GM18498 (cell line): ENCODE measurements at regions not wholly inside any gene's neighbourhood (a gene's known extent, or its start where the extent isn't known, plus 50 kb on each side); places are given as distances from the start of the nearest gene placed in this dataset.
"Not testable (repeated sequence)": the region's sequence is repeated elsewhere in the genome, so short reads cannot be mapped to it uniquely, and the experiment has no call there.

Source experiments
- ATAC-seq: cut with Tn5 transposase; IDR thresholded peaks from one replicate; pipeline ENCODE4 v1.9.1; 2021; ENCODE audit warnings: mild to moderate bottlenecking, moderate library complexity; ENCODE audit not compliant: unreplicated experiment

GRCh38 chr7:152504367-152504766 is 68.6 kb upstream of the KMT2C start:
- ATAC-seq = no peak

GRCh38 chr7:152502813-152503790 is 67.3 kb upstream of the KMT2C start:
- no peak for ATAC-seq

DNA sequence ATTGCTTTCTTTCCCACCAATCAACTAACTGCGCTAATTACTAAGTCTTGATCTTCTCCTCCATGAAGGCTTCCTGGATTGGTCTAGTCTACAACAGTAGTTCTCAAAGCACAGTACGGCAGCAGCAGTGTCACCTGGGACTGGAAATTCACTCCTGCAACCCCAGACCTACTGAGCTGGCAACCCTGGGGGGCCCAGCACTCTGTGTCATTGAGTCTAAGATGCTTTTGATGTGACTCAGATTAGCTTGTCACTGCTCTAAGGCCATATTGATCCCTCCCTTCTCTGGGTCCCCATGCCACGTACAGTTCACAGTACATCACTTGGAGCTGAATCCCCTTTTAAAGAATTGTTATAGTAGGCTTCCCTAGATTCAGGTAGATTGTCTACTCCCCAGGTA is 65.7 kb upstream of the KMT2C start:
- ATAC-seq = no peak

DNA sequence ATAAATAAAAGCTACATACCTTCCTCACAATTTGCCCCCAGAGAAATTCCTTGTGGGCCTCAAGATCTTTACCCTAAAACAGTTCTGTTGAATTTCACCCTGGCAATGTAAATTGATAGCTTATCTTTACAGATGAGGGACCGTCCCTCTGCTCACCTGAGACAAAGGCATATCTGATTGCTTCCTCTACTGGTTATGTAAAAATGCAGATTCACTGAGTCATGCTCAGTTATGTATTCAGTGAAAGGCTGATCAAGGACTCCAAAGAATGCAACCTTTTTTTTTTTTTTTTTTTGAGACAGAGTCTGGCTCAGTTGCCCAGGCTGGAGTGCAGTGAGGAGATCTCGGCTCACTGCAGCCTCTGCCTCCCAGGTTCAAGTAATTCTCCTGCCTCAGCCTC is 64.2 kb upstream of the KMT2C start:
- ATAC-seq = not testable (repeated sequence)

DNA sequence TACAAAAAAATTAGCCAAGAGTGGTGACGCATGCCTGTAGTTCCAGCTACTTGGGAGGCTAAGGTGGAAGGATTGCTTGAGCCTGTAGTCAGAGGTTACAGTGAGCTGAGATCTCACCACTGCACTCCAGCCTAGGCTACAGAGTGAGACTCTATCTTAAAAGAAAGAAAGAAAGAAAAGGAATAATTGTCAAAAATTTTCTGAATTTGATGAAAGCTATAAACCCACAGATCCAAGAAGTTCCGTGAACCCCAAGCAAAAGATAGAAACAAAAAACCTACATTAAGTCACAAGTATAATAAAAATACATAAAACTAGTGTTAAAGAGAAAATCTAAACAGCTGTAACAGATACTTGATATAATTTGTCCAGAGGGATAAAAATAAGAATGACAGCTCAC is 60.1 kb upstream of the KMT2C start:
- ATAC-seq = no peak

- no peak for ATAC-seq
Observed at GRCh38 chr7:152492952-152493351, 57.1 kb upstream of the KMT2C start.

DNA sequence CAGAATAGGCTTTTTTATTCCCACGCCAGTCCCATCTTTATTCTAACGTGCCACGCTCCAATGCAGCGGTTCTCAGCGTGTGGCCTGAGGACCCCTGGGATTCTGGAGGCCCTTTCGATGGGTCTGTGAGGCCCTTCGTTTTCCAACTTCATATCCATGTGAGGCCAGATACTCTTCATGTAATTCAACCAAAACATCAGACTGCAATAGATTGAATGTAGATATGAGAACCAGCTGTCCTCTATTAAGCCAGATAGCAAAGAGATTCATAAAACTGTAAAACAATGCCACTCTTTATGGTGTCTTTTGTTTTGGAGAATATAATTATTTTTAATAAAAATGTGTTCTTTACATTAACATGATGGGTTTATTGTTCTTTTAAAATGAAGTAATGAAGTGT is 53.2 kb upstream of the KMT2C start:
- ATAC-seq = no peak

- ATAC-seq = no peak
Observed at GRCh38 chr7:152486968-152487367, 51.2 kb upstream of the KMT2C start.

- ATAC-seq = no peak
Observed at GRCh38 chr7:152485826-152486225, 50.0 kb upstream of the KMT2C start.
